ENCODE measurements at regions not wholly inside any gene's neighbourhood (a gene's known extent, or its start where the extent isn't known, plus 50 kb on each side); places are given as distances from the start of the nearest gene placed in this dataset.

DNA sequence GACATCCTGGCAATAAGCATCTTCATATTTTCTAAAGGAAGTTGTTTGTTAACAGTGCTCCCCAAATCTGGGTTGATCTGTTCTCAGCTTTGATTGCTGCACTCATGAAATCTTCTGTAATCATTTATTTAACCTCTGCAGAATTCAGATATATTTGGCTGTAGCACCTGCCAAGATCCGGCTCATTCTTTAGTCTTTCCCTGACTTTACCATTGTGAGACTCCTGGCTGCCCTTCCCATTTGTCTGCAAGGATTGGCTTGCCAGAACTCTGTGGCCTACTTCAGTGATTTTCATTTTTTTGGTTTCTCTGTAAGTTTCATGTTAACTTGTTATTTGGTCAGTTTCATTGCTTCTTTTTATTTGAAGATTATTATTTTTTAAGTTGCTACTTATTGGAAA, 191.2 kb upstream of the PLXNC1 start:
- TF ChIP-seq, protein P1, sequence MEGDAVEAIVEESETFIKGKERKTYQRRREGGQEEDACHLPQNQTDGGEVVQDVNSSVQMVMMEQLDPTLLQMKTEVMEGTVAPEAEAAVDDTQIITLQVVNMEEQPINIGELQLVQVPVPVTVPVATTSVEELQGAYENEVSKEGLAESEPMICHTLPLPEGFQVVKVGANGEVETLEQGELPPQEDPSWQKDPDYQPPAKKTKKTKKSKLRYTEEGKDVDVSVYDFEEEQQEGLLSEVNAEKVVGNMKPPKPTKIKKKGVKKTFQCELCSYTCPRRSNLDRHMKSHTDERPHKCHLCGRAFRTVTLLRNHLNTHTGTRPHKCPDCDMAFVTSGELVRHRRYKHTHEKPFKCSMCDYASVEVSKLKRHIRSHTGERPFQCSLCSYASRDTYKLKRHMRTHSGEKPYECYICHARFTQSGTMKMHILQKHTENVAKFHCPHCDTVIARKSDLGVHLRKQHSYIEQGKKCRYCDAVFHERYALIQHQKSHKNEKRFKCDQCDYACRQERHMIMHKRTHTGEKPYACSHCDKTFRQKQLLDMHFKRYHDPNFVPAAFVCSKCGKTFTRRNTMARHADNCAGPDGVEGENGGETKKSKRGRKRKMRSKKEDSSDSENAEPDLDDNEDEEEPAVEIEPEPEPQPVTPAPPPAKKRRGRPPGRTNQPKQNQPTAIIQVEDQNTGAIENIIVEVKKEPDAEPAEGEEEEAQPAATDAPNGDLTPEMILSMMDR (IDR thresholded peaks at IDR 0.05; ENCODE audit: insufficient read depth, low read length, missing control alignments): no peak
- ChIA-PET POLR2A (no interaction called here), CTCF (interaction anchor here (1.9 kb wide), 1 partner anchor 9 kb away, joined by 4 read pairs; no protein-coding TSS in a partner anchor)
- H3K4me3 ChIP-seq (ENCODE audit: low read depth, low read length): no peak overlapping the region
- no peak for DNase-seq (ENCODE audit: low read depth, low spot score)

DNA sequence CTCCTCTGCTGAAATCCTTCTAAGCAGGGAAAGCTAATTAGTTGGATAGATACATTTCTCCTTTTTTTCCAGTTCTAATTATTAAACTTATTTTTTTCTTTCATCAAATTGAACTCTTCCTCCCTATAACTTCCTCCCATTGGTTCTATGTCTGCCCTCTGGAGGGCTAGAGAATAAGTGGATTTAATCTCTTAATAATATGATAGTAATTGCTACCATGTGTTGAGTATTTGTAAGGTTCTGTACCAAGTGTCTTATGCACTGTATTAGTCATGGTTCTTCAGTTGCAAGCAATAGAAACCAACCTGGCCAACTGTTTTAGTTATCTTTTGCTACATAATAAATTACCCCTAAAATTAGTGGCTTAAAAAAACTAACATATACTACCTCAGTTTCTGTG, 190.5 kb upstream of the PLXNC1 start:
- no peak overlapping the region for H3K4me3 ChIP-seq (ENCODE audit: low read depth, low read length)
- TF ChIP-seq, protein P1 (IDR thresholded peaks at IDR 0.05; ENCODE audit: insufficient read depth, low read length, missing control alignments): no peak
- ChIA-PET CTCF (interaction anchor here (1.9 kb wide), 1 partner anchor 9 kb away, joined by 4 read pairs; no protein-coding TSS in a partner anchor), POLR2A (no interaction called here)
- no peak for DNase-seq (ENCODE audit: low read depth, low spot score)

- POLR2A ChIA-PET: no interaction called here
- CTCF ChIA-PET: no interaction called here
Observed at GRCh38 chr12:93959657-93960056, 188.7 kb upstream of the PLXNC1 start.

DNA sequence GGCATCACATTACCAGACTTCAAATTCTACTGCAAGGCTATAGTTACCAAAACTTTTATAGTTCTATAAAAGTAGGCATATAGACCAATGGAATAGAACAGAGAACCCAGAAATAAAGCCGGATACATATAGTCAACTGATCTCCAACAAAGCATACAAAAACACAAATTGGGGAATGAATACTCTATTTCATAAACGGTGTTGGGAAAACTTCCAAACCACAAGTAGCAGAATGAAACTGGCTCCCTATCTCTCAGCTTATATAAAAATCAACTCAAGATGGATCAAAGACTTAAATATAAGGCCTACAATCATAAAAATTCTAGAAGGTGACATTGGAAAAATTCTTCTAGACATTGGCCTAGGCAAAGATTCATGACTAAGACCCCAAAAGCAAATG, 187.9 kb upstream of the PLXNC1 start:
- POLR2A ChIA-PET: no interaction called here
- no peak for DNase-seq (ENCODE audit: low read depth, low spot score)
- no peak overlapping the region for H3K4me3 ChIP-seq (ENCODE audit: low read depth, low read length)
- TF ChIP-seq, protein P1 (IDR thresholded peaks at IDR 0.05; ENCODE audit: insufficient read depth, low read length, missing control alignments): no peak
- CTCF ChIA-PET: no interaction called here

More at GRCh38 chr12:93959657-93960056, 188.7 kb upstream of the PLXNC1 start:
- no peak for DNase-seq (ENCODE audit: low read depth, low spot score)
- H3K4me3 ChIP-seq (ENCODE audit: low read depth, low read length): no peak overlapping the region
- TF ChIP-seq, protein P1 (IDR thresholded peaks at IDR 0.05; ENCODE audit: insufficient read depth, low read length, missing control alignments): no peak

- no peak for DNase-seq (ENCODE audit: low read depth, low spot score)
Observed at GRCh38 chr12:93962336-93962735, 186.0 kb upstream of the PLXNC1 start.

GRCh38 chr12:93964936-93965335, 183.4 kb upstream of the PLXNC1 start:
- no peak overlapping the region for H3K4me3 ChIP-seq (ENCODE audit: low read depth, low read length)
- CTCF ChIA-PET: no interaction called here
- no peak for DNase-seq (ENCODE audit: low read depth, low spot score)
- POLR2A ChIA-PET: no interaction called here
- TF ChIP-seq, protein P1 (IDR thresholded peaks at IDR 0.05; ENCODE audit: insufficient read depth, low read length, missing control alignments): no peak

More at GRCh38 chr12:93962336-93962735, 186.0 kb upstream of the PLXNC1 start:
- ChIA-PET CTCF (no interaction called here), POLR2A (no interaction called here)
- TF ChIP-seq, protein P1 (IDR thresholded peaks at IDR 0.05; ENCODE audit: insufficient read depth, low read length, missing control alignments): no peak
- no peak overlapping the region for H3K4me3 ChIP-seq (ENCODE audit: low read depth, low read length)

All from AG04449 (cell line).